Natural killer cell (primary cell): ENCODE measurements at regions not wholly inside any gene's neighbourhood (a gene's known extent, or its start where the extent isn't known, plus 50 kb on each side); places are given as distances from the start of the nearest gene placed in this dataset.

Source experiments
- ATAC-seq, 3 donors: fragments of 150-1000 bp in 2 of 3; fragments of 200-7000 bp in 1 of 3; cut with Tn5 transposase; 1 replicate in 1 of 3; 2 replicates in 2 of 3; pipeline ENCODE4 v1.10.0; 2021; ENCODE audit warnings: mild to moderate bottlenecking in 2 of 3, moderate library complexity in 2 of 3
- DNase-seq, 2 donors: peaks; one replicate each; pipeline versions ENCODE4 v3.0.0 to v3.0.0-alpha.2; 2013 to 2021; ENCODE audit warnings: mixed read lengths in 1 of 2
- H3K27ac ChIP-seq: one replicate; pipeline ENCODE4 v1.5.1; 2013; ENCODE audit warnings: mild to moderate bottlenecking, low read length
- H3K27me3 ChIP-seq: one replicate; pipeline ENCODE4 v1.6.1; 2013; ENCODE audit warnings: low read length; ENCODE audit not compliant: control insufficient read depth, insufficient read depth
- H3K36me3 ChIP-seq: one replicate; pipeline ENCODE4 v1.6.1; 2013; ENCODE audit warnings: low read length; ENCODE audit not compliant: control insufficient read depth, insufficient read depth
- H3K4me1 ChIP-seq: one replicate; pipeline ENCODE4 v1.6.1; 2013; ENCODE audit warnings: low read length; ENCODE audit not compliant: control insufficient read depth, insufficient read depth
- H3K4me3 ChIP-seq: one replicate; pipeline ENCODE4 v1.5.1; 2013; ENCODE audit warnings: low read length
- H3K9me3 ChIP-seq: one replicate; pipeline ENCODE4 v1.6.1; 2013; ENCODE audit warnings: low read length; ENCODE audit not compliant: control insufficient read depth, insufficient read depth
- H3K27ac Mint-ChIP-seq, 2 donors: one replicate each; pipeline ENCODE4 v1.8.0; 2022; ENCODE audit warnings: mild to moderate bottlenecking in 2 of 2, mixed read lengths in 2 of 2, moderate library complexity in 1 of 2
- H3K27me3 Mint-ChIP-seq, 2 donors: one replicate each; pipeline ENCODE4 v1.8.0; 2022; ENCODE audit warnings: low read depth in 2 of 2, mixed read lengths in 2 of 2
- H3K36me3 Mint-ChIP-seq: one replicate; pipeline ENCODE4 v1.8.0; 2022; ENCODE audit warnings: mixed read lengths
- H3K4me1 Mint-ChIP-seq, 2 donors: one replicate each; pipeline ENCODE4 v1.8.0; 2022; ENCODE audit warnings: mixed read lengths in 2 of 2
- H3K4me3 Mint-ChIP-seq: one replicate; pipeline ENCODE4 v1.8.0; 2022; ENCODE audit warnings: mild to moderate bottlenecking, moderate library complexity, mixed read lengths
- H3K9me3 Mint-ChIP-seq, 2 donors: one replicate each; pipeline ENCODE4 v1.8.0; 2022; ENCODE audit warnings: mixed read lengths in 2 of 2
- WGBS: methylation state at CpG from one replicate; pipeline ENCODE4 v1.1.7; 2013; ENCODE audit warnings: missing lambda C conversion rate; ENCODE audit not compliant: insufficient coverage; 5-methylcytosine and 5-hydroxymethylcytosine counted together
- intact Hi-C: fragments of 100-400 bp; cut with micrococcal nuclease; formaldehyde crosslinking; loops from one replicate; pipeline ENCODE4 v1.14.2; 2022
- TF ChIP-seq, protein P1 (sequence below): fragments of 200-600 bp; IDR thresholded peaks from one replicate; pipeline ENCODE4 v1.8.0; 2022; ENCODE audit warnings: antibody characterized with exemption

- TF ChIP-seq, protein P1, sequence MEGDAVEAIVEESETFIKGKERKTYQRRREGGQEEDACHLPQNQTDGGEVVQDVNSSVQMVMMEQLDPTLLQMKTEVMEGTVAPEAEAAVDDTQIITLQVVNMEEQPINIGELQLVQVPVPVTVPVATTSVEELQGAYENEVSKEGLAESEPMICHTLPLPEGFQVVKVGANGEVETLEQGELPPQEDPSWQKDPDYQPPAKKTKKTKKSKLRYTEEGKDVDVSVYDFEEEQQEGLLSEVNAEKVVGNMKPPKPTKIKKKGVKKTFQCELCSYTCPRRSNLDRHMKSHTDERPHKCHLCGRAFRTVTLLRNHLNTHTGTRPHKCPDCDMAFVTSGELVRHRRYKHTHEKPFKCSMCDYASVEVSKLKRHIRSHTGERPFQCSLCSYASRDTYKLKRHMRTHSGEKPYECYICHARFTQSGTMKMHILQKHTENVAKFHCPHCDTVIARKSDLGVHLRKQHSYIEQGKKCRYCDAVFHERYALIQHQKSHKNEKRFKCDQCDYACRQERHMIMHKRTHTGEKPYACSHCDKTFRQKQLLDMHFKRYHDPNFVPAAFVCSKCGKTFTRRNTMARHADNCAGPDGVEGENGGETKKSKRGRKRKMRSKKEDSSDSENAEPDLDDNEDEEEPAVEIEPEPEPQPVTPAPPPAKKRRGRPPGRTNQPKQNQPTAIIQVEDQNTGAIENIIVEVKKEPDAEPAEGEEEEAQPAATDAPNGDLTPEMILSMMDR = no peak
- intact Hi-C loops = no loop called here
These were observed 219.5 kb upstream of the TSHZ3 start for GRCh38 chr19:31568724-31569123.

DNA sequence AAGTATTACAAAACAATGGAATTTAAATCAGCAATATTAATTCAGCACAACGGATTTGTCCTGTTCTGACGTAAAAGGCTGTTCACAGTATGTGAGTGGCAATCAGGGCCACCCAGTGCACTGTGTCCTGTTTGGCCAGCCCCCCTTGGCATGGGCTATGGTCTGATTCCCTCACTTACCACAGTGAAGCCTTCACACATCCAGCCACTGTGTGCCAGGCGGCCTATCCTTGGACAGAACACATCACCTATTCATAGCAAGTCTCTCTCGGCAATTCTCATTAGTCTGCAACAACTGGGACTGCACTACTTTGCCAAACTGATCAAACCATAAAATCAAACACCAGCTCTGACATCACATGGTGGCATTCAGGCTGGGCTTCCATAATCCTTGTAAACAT, 221.5 kb upstream of the TSHZ3 start:
- Mint-ChIP-seq H3K27ac (no peak overlapping the region), H3K36me3 (no peaks in the 10 kb centered on the region), H3K9me3 (no peaks in the 10 kb centered on the region), H3K4me1 (no peaks in the 10 kb centered on the region), H3K27me3 (peaks cover 0 to 4% of the 10 kb centered on the region in 2 donors), H3K4me3 (no peak overlapping the region)
- DNase-seq (no peak), ATAC-seq (no peak)
- Histone ChIP-seq H3K4me1 (no peaks in the 10 kb centered on the region), H3K9me3 (no peaks in the 10 kb centered on the region), H3K36me3 (no peaks in the 10 kb centered on the region), H3K4me3 (no peak overlapping the region), H3K27me3 (no peaks in the 10 kb centered on the region), H3K27ac (no peak overlapping the region)
- 88% methylated on average over 4 of the region's 4 CpGs for WGBS
- TF ChIP-seq, protein P1 = no peak
- intact Hi-C loops = no loop called here

More at GRCh38 chr19:31568724-31569123, 219.5 kb upstream of the TSHZ3 start:
- Mint-ChIP-seq H3K27me3 (no peaks in the 10 kb centered on the region), H3K36me3 (no peaks in the 10 kb centered on the region), H3K4me3 (no peak overlapping the region), H3K4me1 (no peaks in the 10 kb centered on the region), H3K27ac (no peak overlapping the region), H3K9me3 (no peaks in the 10 kb centered on the region)
- no peak for ATAC-seq
- Histone ChIP-seq H3K9me3 (no peaks in the 10 kb centered on the region), H3K36me3 (no peaks in the 10 kb centered on the region), H3K4me3 (no peak overlapping the region), H3K27ac (no peak overlapping the region), H3K4me1 (no peaks in the 10 kb centered on the region), H3K27me3 (no peaks in the 10 kb centered on the region)
- DNase-seq = no peak
- 90% methylated on average over 6 of the region's 6 CpGs for WGBS

DNA sequence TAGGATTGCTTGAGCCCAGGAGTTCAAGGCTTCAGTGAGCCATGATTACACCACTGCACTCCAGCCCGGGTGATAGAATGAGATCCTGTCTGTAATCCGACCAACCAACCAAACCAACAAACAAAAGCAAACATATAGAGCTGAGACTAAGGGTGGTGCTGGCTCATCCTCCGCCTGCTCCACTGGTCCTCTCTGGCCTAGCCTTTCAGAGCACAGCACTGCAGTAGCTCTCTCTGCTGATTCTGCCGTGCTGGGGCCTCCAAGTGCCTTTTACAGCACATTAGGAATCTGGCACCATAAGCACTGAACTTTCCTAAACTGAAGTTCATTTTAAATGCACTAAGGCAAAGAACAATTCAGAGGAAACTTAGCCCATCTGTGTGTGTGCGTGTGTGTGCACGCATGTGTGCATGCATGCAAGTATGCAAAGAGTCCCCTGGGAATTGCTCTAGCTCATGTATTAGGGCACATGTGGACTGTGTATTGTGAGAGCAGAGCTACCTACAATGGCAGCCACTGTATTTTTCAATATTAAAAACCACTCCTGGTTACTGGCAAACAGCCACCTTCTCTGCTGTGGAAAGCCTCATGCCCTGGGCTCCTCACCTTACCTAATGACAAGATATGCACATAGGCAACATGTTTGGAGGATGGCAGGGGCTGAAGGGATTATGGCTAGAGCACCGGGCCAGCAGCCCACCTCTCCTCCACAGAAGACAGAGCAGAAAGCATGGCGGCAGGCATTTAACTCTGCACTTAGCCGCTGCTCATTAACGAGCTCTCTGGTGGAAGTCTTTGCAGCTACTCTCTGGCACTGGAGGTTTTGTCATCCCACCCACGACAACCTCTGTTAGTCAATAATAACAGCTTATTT, 223.1 kb upstream of the TSHZ3 start:
- Mint-ChIP-seq H3K36me3 (no peaks in the 10 kb centered on the region), H3K27ac (no peak overlapping the region), H3K4me3 (no peak overlapping the region), H3K27me3 (peaks cover 0 to 6% of the 10 kb centered on the region in 2 donors), H3K9me3 (no peaks in the 10 kb centered on the region), H3K4me1 (no peaks in the 10 kb centered on the region)
- Histone ChIP-seq H3K36me3 (no peaks in the 10 kb centered on the region), H3K4me1 (no peaks in the 10 kb centered on the region), H3K4me3 (no peak overlapping the region), H3K9me3 (no peaks in the 10 kb centered on the region), H3K27me3 (no peaks in the 10 kb centered on the region), H3K27ac (no peak overlapping the region)
- intact Hi-C loops = no loop called here
- 86% methylated on average over 11 of the region's 11 CpGs for WGBS
- ATAC-seq = no peak
- no peak for DNase-seq
- TF ChIP-seq, protein P1 = no peak

DNA sequence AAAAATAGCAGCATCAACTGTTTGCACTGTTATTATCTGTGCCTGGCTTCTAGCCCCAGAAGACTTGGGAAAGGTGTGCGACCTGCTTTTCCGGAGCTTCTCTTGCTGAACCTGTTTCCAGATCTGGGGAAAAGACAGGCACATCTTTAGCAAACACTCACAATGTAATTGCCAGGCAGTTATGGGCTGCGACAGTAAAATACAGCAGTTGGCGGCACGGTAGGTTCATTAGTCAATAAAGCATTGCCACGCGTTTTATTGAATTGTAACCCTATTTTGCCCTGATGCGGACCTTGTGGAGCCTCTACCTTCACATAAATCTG, 223.7 kb upstream of the TSHZ3 start:
- Mint-ChIP-seq H3K4me3 (no peak overlapping the region), H3K27ac (no peak overlapping the region), H3K27me3 (peaks cover 0 to 6% of the 10 kb centered on the region in 2 donors), H3K4me1 (no peaks in the 10 kb centered on the region), H3K9me3 (no peaks in the 10 kb centered on the region), H3K36me3 (no peaks in the 10 kb centered on the region)
- 93% methylated on average over 8 of the region's 8 CpGs for WGBS
- Histone ChIP-seq H3K4me3 (no peak overlapping the region), H3K9me3 (no peaks in the 10 kb centered on the region), H3K27ac (no peak overlapping the region), H3K27me3 (no peaks in the 10 kb centered on the region), H3K4me1 (no peaks in the 10 kb centered on the region), H3K36me3 (no peaks in the 10 kb centered on the region)
- ATAC-seq = no peak
- TF ChIP-seq, protein P1 = no peak
- intact Hi-C loops = no loop called here
- no peak for DNase-seq
